Gastroesophageal sphincter (tissue), 4 donors: ENCODE measurements at regions not wholly inside any gene's neighbourhood (a gene's known extent, or its start where the extent isn't known, plus 50 kb on each side); places are given as distances from the start of the nearest gene placed in this dataset.

ENCODE experiments used
- ATAC-seq: fragments of 150-250 bp; one replicate; pipeline ENCODE4 v1.9.1; 2016; ENCODE audit warnings: mild to moderate bottlenecking, moderate library complexity
- H3K27ac ChIP-seq, 4 donors: fragments of 200-600 bp; sonication (generic) in 3 of 4; 1 replicate in 3 of 4; 2 replicates in 1 of 4; pipeline ENCODE4 v1.5.1; 2016 to 2019
- H3K27me3 ChIP-seq: fragments of 200-600 bp; sonication (generic); one replicate; pipeline ENCODE4 v1.5.1; 2019
- H3K36me3 ChIP-seq, 2 donors: fragments of 200-600 bp; sonication (generic); one replicate each; pipeline ENCODE4 v1.5.1; 2019; ENCODE audit warnings: control low read depth in 1 of 2
- H3K4me1 ChIP-seq, 3 donors: fragments of 200-600 bp; sonication (generic); 1 replicate in 2 of 3; 2 replicates in 1 of 3; pipeline ENCODE4 v1.5.1; 2016 to 2019; ENCODE audit warnings: control low read depth in 2 of 3
- H3K4me3 ChIP-seq, 2 donors: fragments of 200-600 bp; sonication (generic); one replicate each; pipeline ENCODE4 v1.5.1; 2019; ENCODE audit warnings: mild to moderate bottlenecking in 1 of 2, moderate library complexity in 1 of 2
- H3K9me3 ChIP-seq, 3 donors: fragments of 200-600 bp; sonication (generic); one replicate each; pipeline ENCODE4 v1.5.1; 2017 to 2019; ENCODE audit warnings: control low read depth in 2 of 3
- CTCF ChIP-seq, 4 experiments: fragments of 200-600 bp in 2 of 4; fragments of 450-650 bp in 2 of 4; sonication (generic) in 1 of 4; IDR thresholded peaks; one replicate each; pipeline ENCODE4 v1.5.1; 2017 to 2019; ENCODE audit warnings: antibody characterized with exemption in 4 of 4, mild to moderate bottlenecking in 2 of 4, moderate library complexity in 2 of 4
- EP300 ChIP-seq: sonication (generic); formaldehyde crosslinking; IDR thresholded peaks from one replicate; pipeline ENCODE4 v1.6.1; 2017; ENCODE audit warnings: antibody characterized with exemption, mild to moderate bottlenecking
- POLR2A ChIP-seq, 2 donors: fragments of 450-650 bp; IDR thresholded peaks; one replicate each; pipeline ENCODE4 v1.6.1; 2017; ENCODE audit warnings: antibody characterized with exemption in 2 of 2, mild to moderate bottlenecking in 2 of 2, moderate library complexity in 1 of 2
- POLR2AphosphoS5 ChIP-seq: sonication (generic); formaldehyde crosslinking; IDR thresholded peaks from one replicate; pipeline ENCODE4 v1.6.1; 2017; ENCODE audit warnings: antibody characterized with exemption
- WGBS, 2 donors: methylation state at CpG; one replicate each; pipeline ENCODE4 v1.1.5; 2018; ENCODE audit warnings: low coverage in 1 of 2; 5-methylcytosine and 5-hydroxymethylcytosine counted together

- TF ChIP-seq POLR2A (IDR thresholded peaks at IDR 0.05) = no peak
- no peak for TF ChIP-seq POLR2AphosphoS5
- no peak for TF ChIP-seq EP300
- TF ChIP-seq CTCF (IDR thresholded peaks at IDR 0.05) = no peak
- Histone ChIP-seq H3K36me3 (no peaks in the 10 kb centered on the region), H3K27me3 (no peaks in the 10 kb centered on the region), H3K27ac (peak overlapping the region in 1 of 4 donors; percentile 66), H3K9me3 (no peaks in the 10 kb centered on the region), H3K4me3 (no peak overlapping the region), H3K4me1 (peaks cover 8 to 54% (median 11%) of the 10 kb centered on the region in 3 donors)
- no peak for ATAC-seq
Observed at GRCh38 chr14:53541411-53541810, 388.3 kb upstream of the DDHD1 start.

GRCh38 chr14:53539489-53540126 is 386.5 kb upstream of the DDHD1 start:
- WGBS, 2 donors = 8 to 10% methylated on average over 5 of the region's 5 CpGs
- peak; percentile 63 for ATAC-seq
- peak overlapping the region in 3 of 4 donors; percentile 43 to 66 (median 63) for H3K27ac ChIP-seq
- H3K4me1 ChIP-seq = peaks cover 8 to 55% (median 11%) of the 10 kb centered on the region in 3 donors
- no peak overlapping the region for H3K4me3 ChIP-seq
- no peaks in the 10 kb centered on the region for H3K36me3 ChIP-seq
- peak; percentile 48 for TF ChIP-seq POLR2AphosphoS5
- no peak for TF ChIP-seq POLR2A (IDR thresholded peaks at IDR 0.05)
- TF ChIP-seq CTCF (IDR thresholded peaks at IDR 0.05) = peak; percentile 81 to 90 (median 84)
- TF ChIP-seq EP300 = no peak
- no peaks in the 10 kb centered on the region for H3K9me3 ChIP-seq
- no peaks in the 10 kb centered on the region for H3K27me3 ChIP-seq

GRCh38 chr14:53538316-53538881 is 385.3 kb upstream of the DDHD1 start:
- Histone ChIP-seq H3K9me3 (no peaks in the 10 kb centered on the region), H3K27me3 (no peaks in the 10 kb centered on the region), H3K4me3 (no peak overlapping the region), H3K27ac (peak overlapping the region in 2 of 4 donors; percentile 41 to 66), H3K4me1 (peaks cover 8 to 53% (median 11%) of the 10 kb centered on the region in 3 donors), H3K36me3 (no peaks in the 10 kb centered on the region)
- 10% methylated on average over 2 of the region's 2 CpGs for WGBS, 2 donors
- peak; percentile 68 for ATAC-seq
- TF ChIP-seq POLR2AphosphoS5 (peak; percentile 95), EP300 (no peak), CTCF (IDR thresholded peaks at IDR 0.05) (peak in 2 of 4 experiments; percentile 36 to 61)

GRCh38 chr14:53537422-53538315 is 384.5 kb upstream of the DDHD1 start:
- peaks cover 6 to 46% (median 8%) of the 10 kb centered on the region in 3 donors for H3K4me1 ChIP-seq
- no peaks in the 10 kb centered on the region for H3K36me3 ChIP-seq
- 27 to 42% methylated on average over 4 to 5 of the region's 5 CpGs for WGBS, 2 donors
- H3K4me3 ChIP-seq = no peak overlapping the region
- H3K27me3 ChIP-seq = no peaks in the 10 kb centered on the region
- TF ChIP-seq POLR2AphosphoS5 (no peak), CTCF (IDR thresholded peaks at IDR 0.05) (peak in 1 of 4 experiments; percentile 21)
- no peaks in the 10 kb centered on the region for H3K9me3 ChIP-seq
- peak overlapping the region in 3 of 4 donors; percentile 41 to 66 (median 52) for H3K27ac ChIP-seq
- peak; percentile 4 for ATAC-seq
